ENCODE measurements at regions not wholly inside any gene's neighbourhood (a gene's known extent, or its start where the extent isn't known, plus 50 kb on each side); places are given as distances from the start of the nearest gene placed in this dataset.

DNA sequence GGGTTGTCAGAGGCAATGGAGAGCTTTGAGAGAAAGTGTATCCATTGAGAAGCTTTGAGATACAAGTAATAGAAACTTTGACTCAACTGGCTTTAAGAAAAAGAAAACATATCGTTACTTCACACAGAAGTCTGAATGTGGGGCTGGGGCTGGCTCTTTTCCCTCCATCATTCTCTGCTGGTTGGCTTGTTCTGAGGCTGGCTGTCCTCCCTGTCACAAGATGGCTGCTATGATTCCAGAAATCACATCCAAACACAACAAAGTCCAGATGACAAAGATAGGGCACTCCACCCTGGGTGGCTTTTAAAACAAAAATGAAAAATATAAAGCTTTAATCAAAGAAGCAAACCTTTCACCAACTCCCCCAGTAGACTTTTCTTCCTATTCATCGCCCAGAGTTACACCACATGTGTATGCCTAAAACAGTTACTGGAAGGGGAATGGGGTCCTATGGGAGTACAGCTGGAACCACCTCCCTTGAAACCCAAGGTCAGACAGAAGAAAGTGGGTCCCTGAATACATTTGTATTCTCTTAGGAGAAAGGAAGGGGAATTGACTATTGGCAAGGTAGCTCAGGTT, 284.3 kb downstream of the GAS1 start:
- H3K27me3 Mint-ChIP-seq = peaks cover 3% of the 10 kb centered on the region
- H3K27ac Mint-ChIP-seq = no peak overlapping the region
- H3K36me3 Mint-ChIP-seq = no peaks in the 10 kb centered on the region
- no peak for ATAC-seq (ENCODE audit: low read depth)
- no peaks in the 10 kb centered on the region for H3K4me1 Mint-ChIP-seq
- H3K9me3 Mint-ChIP-seq = no peaks in the 10 kb centered on the region
- no peak overlapping the region for H3K4me3 Mint-ChIP-seq
- no peak for DNase-seq (ENCODE audit: low spot score in 2 of 2)

DNA sequence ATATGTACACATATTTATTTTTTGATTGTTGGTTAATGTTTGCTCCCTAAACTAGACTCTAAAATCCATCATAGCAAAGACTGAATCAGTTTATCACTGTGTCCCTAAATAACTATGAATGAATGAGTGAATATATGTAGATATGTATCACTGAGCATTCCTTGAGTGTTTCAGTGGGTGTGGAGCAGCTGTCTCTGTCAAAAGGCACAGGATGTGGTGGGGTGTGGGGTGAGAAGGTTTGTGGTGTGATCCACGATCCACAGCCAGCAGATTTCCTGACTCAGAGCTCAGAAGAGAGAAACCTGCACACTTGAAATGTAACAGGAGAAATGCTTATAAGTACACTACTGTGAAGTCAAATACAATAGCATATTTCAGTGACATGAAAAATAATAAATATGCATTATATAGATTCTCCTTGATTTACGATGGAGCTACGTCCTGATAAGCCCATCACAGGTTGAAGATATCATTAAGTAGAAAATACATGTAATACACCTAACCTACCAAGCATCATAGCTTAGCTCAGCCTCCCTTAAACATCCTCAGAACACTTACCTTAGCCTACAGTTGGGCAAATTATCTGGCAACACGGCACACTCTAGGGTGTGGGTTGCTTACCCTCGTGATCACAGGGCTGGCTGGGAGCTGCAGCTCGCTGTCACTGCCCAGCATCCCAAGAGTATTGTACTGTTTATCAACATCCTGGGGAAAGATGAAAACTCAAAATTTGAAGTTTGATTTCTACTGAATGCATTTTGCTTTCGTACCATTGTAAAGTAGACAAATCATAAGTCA, 287.0 kb downstream of the GAS1 start:
- no peaks in the 10 kb centered on the region for H3K4me1 Mint-ChIP-seq
- no peak overlapping the region for H3K4me3 Mint-ChIP-seq
- ATAC-seq (ENCODE audit: low read depth) (no peak), DNase-seq (ENCODE audit: low spot score in 2 of 2) (no peak)
- no peaks in the 10 kb centered on the region for H3K36me3 Mint-ChIP-seq
- H3K9me3 Mint-ChIP-seq = peaks cover 1% of the 10 kb centered on the region
- H3K27me3 Mint-ChIP-seq = peaks cover 2% of the 10 kb centered on the region
- no peak overlapping the region for H3K27ac Mint-ChIP-seq

DNA sequence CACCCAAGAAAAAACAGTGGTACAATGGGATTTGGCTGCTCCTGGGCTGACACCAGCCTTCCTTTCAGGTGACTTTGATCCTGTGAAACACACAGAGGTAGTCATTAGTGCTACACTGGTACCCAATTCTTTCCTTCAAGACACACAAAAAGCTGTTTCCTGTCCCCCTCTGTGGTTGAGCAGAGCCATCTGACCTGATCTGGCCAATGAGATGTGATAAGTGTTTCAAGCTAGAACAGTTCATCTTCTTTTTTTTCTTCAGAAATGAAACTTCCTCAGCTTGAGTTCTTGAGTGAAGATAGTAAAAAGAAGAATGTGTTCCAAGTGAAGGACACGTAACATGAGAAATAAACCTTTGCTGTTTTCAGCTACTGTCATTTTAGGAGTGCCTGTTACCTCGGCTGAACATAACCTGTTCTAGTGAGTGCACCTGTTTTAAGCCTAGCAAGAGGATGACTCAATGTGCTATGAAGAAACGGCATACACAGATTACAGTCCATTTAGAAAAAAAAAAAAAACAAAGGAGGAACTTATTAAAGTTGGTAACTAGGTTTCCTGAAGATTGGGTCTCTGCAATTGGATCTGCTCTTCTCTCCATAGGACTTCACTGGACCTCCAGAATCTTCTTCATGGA, 287.8 kb downstream of the GAS1 start:
- H3K27ac Mint-ChIP-seq = no peak overlapping the region
- no peak overlapping the region for H3K4me3 Mint-ChIP-seq
- no peak for DNase-seq (ENCODE audit: low spot score in 2 of 2)
- H3K9me3 Mint-ChIP-seq = peaks cover 1% of the 10 kb centered on the region
- no peak for ATAC-seq (ENCODE audit: low read depth)
- no peaks in the 10 kb centered on the region for H3K36me3 Mint-ChIP-seq
- H3K27me3 Mint-ChIP-seq = peaks cover 2% of the 10 kb centered on the region
- no peaks in the 10 kb centered on the region for H3K4me1 Mint-ChIP-seq

DNA sequence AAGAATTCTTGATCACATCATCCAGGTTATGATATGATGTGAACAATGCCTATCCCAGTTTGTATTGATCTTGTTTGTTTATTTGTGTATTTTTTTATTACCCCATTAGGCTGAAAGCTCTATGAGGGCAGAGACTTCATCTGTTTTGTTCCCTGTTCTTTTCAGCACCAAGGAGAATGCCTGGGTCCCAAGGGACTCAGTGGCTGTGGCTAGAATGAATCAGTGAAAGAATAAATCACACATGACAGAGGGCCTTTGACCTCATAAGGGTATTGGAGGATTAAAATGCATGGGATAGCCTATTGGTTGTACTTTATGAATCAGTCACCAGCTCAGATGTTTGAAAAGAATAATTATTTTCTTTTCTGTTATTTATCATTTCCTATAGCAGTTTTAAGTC, 292.2 kb downstream of the GAS1 start:
- ATAC-seq (ENCODE audit: low read depth) = no peak
- no peaks in the 10 kb centered on the region for H3K4me1 Mint-ChIP-seq
- no peak for DNase-seq (ENCODE audit: low spot score in 2 of 2)
- peaks cover 5% of the 10 kb centered on the region for H3K27me3 Mint-ChIP-seq
- H3K36me3 Mint-ChIP-seq = no peaks in the 10 kb centered on the region
- peaks cover 1% of the 10 kb centered on the region for H3K9me3 Mint-ChIP-seq
- H3K27ac Mint-ChIP-seq = no peak overlapping the region
- H3K4me3 Mint-ChIP-seq = no peak overlapping the region

DNA sequence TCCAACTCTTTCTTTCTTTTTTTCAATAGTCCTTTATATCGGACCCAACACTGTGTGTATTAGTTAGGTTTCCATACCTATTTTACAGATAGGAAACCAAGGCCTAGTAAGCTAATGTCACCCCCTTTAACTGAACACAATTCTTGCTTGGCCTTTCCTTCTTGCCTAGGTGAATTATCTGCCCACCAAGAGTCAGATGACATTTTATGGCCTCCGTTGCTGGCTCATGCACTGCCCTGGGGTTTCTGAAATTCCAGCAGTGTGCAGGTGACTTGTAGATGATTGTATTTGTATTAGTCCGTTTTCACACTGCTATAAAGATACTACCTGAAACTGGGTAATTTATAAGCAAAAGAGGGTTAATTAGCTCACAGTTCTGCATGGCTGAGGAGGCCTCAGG, 293.8 kb downstream of the GAS1 start:
- Mint-ChIP-seq H3K36me3 (no peaks in the 10 kb centered on the region), H3K4me1 (no peaks in the 10 kb centered on the region), H3K27me3 (peaks cover 3% of the 10 kb centered on the region), H3K27ac (no peak overlapping the region), H3K4me3 (no peak overlapping the region), H3K9me3 (peaks cover 1% of the 10 kb centered on the region)
- ATAC-seq (ENCODE audit: low read depth) (no peak), DNase-seq (ENCODE audit: low spot score in 2 of 2) (no peak)

DNA sequence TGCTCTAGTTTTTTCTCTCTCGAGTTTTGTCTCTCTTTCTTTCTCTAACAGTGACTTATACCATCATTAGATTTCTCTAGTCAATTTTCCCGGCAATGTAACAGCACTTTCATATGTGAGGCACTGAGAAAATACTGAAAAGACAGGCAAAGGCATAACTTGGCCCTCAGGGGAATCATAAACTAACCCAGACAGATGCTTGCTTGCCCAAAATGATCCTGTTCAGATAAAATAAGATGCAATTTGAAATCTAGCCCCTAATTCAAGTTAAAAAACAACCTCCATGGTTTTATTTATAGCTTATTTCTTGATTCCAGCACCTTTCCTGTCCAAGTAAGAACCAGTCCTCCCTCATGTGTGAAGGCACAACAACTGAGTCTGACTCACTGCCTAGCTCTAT, 294.6 kb downstream of the GAS1 start:
- H3K4me3 Mint-ChIP-seq = no peak overlapping the region
- DNase-seq (ENCODE audit: low spot score in 2 of 2) (no peak), ATAC-seq (ENCODE audit: low read depth) (no peak)
- no peaks in the 10 kb centered on the region for H3K36me3 Mint-ChIP-seq
- no peak overlapping the region for H3K27ac Mint-ChIP-seq
- no peaks in the 10 kb centered on the region for H3K4me1 Mint-ChIP-seq
- peaks cover 1% of the 10 kb centered on the region for H3K9me3 Mint-ChIP-seq
- H3K27me3 Mint-ChIP-seq = peaks cover 3% of the 10 kb centered on the region

DNA sequence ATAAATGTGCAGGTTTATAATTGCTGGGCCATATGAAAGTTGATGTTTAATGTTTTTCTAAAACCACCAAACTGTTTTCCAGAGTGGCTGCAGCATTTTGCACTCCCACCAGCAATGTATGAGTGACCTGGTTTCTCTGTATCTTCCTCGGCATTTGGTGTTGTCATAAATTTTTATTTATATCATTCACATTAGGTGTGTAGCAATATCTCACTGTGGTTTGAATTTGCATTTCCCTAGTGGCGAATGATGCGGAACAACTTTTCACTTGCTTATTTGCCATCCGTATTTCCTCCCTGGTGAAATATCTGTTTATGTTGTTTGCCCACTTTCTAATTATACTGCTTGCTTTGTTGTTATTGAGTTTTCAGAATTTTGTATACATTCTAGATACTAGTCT, 295.7 kb upstream of the TUT7 start:
- ATAC-seq (ENCODE audit: low read depth) (no peak), DNase-seq (ENCODE audit: low spot score in 2 of 2) (no peak)
- no peak overlapping the region for H3K4me3 Mint-ChIP-seq
- no peaks in the 10 kb centered on the region for H3K9me3 Mint-ChIP-seq
- no peak overlapping the region for H3K27ac Mint-ChIP-seq
- H3K4me1 Mint-ChIP-seq = no peaks in the 10 kb centered on the region
- H3K27me3 Mint-ChIP-seq = peaks cover 3% of the 10 kb centered on the region
- no peaks in the 10 kb centered on the region for H3K36me3 Mint-ChIP-seq

DNA sequence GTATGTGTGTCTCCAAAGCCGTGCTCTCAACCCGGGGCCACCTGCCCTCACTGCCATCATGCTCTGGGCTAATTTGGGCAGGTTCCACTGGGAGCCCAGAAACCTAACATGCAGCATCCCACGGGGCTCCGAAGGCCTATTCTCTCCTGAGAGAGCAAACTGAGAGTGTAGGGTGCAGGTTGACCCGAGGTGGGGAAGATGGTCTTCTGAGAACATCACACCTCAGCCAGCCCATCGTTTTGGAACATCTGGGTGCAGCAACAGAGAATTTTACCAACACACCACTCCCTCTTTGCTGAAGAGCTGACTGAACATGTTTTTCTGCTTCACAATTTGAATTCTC, 294.6 kb upstream of the TUT7 start:
- no peaks in the 10 kb centered on the region for H3K36me3 Mint-ChIP-seq
- no peaks in the 10 kb centered on the region for H3K4me1 Mint-ChIP-seq
- ATAC-seq (ENCODE audit: low read depth) = no peak

DNA sequence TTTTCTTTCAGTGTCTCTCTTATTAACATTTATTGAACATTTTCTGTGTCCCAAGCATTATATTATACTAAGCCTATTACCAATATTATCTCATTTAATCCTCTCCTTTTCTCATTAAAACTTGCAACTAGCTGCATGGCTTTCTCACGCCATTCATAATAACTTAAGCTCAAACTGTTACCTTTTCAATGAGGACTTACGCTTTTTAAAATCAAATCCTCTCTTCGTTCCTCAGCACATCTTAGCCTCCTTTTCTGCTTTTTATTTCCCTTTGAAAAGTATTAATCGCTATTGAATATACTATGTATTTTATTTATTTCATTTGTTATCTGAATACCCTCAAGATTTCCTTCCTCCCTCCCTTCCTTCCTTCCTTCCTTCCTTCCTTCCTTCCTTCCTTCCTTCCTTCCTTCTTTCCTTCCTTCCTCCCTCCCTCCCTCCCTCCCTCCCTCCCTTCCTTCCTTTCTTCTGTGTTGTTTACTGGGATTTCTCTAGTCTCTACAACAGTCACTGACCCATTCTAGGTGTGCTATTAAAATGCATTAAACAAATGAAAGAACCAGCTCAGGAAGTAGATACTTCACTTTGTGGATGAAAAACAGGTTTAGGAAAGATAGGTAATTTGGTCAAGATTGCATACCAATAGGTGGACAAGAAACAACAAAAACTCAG, 294.1 kb upstream of the TUT7 start:
- no peak overlapping the region for H3K27ac Mint-ChIP-seq
- H3K27me3 Mint-ChIP-seq = peaks cover 3% of the 10 kb centered on the region
- H3K4me1 Mint-ChIP-seq = no peaks in the 10 kb centered on the region
- no peak overlapping the region for H3K4me3 Mint-ChIP-seq
- ATAC-seq (ENCODE audit: low read depth) = no peak
- no peaks in the 10 kb centered on the region for H3K9me3 Mint-ChIP-seq
- DNase-seq (ENCODE audit: low spot score in 2 of 2) = no peak
- no peaks in the 10 kb centered on the region for H3K36me3 Mint-ChIP-seq

More for the DNA sequence above, 294.6 kb upstream of the TUT7 start:
- no peak for DNase-seq (ENCODE audit: low spot score in 2 of 2)
- H3K27me3 Mint-ChIP-seq = peaks cover 3% of the 10 kb centered on the region
- no peak overlapping the region for H3K4me3 Mint-ChIP-seq
- H3K27ac Mint-ChIP-seq = no peak overlapping the region
- no peaks in the 10 kb centered on the region for H3K9me3 Mint-ChIP-seq

DNA sequence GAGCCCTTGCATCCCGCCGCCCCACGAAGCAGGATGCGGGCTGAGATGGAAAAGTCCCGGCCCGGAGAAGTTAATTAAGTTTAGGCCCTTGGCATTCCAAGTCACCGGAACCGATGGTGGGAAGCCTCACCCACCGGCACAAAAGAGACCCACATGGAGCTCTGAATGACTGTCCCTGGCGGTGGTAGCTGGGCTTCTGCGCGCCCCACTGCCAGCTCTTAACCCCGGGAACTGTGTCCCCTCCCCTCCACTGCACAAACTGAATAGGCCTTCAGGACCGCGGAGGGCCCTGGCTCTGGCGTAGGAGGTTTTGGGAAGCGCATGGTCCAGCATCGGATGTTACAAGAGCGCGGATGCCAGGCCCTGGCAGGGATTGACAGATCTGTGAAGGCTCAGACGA, 291.1 kb upstream of the TUT7 start:
- Mint-ChIP-seq H3K4me1 (no peaks in the 10 kb centered on the region), H3K36me3 (no peaks in the 10 kb centered on the region), H3K27me3 (peaks cover 2% of the 10 kb centered on the region), H3K27ac (no peak overlapping the region), H3K4me3 (no peak overlapping the region), H3K9me3 (no peaks in the 10 kb centered on the region)
- DNase-seq (ENCODE audit: low spot score in 2 of 2) (no peak), ATAC-seq (ENCODE audit: low read depth) (no peak)

DNA sequence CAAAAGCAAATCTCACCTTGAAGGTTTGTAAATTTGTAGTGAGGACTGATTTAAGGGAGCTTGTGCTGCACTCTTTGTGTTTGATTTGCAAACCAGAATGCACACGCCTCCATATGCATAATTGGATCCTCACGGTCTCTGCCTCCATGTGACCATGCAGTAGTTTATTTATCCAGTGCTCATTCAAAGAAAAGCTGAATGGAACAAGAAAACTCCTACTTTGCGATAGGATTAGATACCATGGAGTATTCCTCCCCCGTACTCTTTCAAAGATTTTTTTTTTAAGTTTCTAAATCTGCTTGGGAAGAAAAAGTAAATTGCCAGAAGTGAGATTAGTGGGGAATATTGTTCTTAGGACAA, 290.4 kb upstream of the TUT7 start:
- no peak for DNase-seq (ENCODE audit: low spot score in 2 of 2)
- Mint-ChIP-seq H3K9me3 (no peaks in the 10 kb centered on the region), H3K27me3 (peaks cover 2% of the 10 kb centered on the region), H3K4me1 (no peaks in the 10 kb centered on the region), H3K4me3 (no peak overlapping the region), H3K36me3 (no peaks in the 10 kb centered on the region), H3K27ac (no peak overlapping the region)
- ATAC-seq (ENCODE audit: low read depth) = no peak

DNA sequence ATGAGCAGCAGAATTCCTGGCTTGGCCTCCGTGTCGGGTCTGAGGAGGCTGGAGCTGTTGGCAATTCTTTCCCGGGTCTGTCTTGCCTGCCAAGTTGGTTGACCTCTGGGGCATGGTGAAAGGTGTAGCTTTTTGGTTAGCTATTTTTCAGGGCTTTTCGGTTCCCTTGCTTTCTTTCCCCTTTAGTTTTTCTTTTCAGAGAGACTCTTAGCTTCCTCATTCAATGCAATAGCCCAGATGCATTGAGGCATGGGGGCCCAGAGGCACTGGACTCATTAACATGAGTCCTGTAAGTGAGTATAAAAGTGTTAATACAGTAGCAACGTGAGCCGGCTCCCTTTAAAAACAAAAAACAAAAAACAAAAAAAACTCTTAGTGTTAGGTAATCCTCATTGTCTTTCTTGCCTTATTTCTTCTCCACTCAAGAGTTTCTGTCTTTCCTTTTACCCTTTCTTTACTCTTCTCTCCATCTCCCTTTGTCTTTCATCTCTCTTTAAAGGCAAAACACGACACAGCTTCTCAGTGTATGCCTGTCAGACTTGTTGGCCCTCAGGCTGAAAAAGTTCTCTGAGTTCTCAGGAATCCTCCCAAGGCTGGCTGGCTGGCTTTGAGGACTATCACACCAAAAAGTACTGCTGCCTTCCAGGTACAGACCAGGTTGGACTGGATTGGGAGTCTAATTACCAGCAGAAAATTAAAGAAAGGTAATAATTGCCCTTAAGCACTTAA, 289.9 kb upstream of the TUT7 start:
- Mint-ChIP-seq H3K36me3 (no peaks in the 10 kb centered on the region), H3K4me3 (no peak overlapping the region), H3K27ac (no peak overlapping the region), H3K9me3 (no peaks in the 10 kb centered on the region), H3K27me3 (peaks cover 2% of the 10 kb centered on the region), H3K4me1 (no peaks in the 10 kb centered on the region)
- ATAC-seq (ENCODE audit: low read depth) (no peak), DNase-seq (ENCODE audit: low spot score in 2 of 2) (no peak)

DNA sequence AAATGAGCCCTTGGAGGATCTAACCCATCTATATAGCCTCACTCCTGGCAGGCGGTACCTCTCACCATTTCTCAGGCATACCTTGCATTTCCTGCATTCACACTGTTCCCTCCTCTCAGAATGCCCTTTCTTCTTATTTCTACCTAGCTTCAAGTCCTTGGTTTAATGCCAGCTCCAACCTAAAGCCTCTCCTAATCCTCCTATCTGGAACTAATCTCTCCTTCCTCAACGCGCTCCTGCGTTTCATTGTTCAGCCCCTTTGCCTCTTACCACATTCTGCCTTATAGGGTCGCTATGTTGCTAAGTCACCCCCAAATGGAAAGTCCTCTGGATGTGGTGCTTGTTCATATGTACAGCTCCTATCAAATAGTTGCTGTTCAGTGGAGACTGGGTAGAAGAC, 288.5 kb upstream of the TUT7 start:
- H3K4me3 Mint-ChIP-seq = no peak overlapping the region
- peaks cover 2% of the 10 kb centered on the region for H3K27me3 Mint-ChIP-seq
- no peak for ATAC-seq (ENCODE audit: low read depth)
- H3K4me1 Mint-ChIP-seq = no peaks in the 10 kb centered on the region
- H3K9me3 Mint-ChIP-seq = no peaks in the 10 kb centered on the region
- H3K27ac Mint-ChIP-seq = no peak overlapping the region
- H3K36me3 Mint-ChIP-seq = no peaks in the 10 kb centered on the region
- no peak for DNase-seq (ENCODE audit: low spot score in 2 of 2)

DNA sequence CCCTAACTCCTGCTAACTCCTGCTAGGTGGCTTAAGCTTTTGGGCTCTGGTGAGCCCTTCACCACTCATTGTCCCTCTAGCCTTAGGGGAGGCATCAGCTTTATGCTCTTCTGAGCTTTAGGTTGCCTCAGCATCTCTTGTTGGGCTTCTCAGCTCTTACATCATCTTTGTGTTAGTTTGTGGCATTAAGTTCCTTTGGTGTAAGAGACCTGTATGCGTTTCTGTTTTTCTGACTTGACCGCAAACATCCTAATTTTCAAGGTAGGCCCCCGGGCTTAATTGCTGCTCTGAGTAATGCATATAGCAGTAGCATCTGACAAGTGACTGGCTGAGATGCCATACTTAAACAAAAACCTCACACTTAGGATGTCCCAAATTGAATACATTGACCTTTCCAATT, 287.8 kb upstream of the TUT7 start:
- Mint-ChIP-seq H3K4me1 (no peaks in the 10 kb centered on the region), H3K36me3 (no peaks in the 10 kb centered on the region), H3K27me3 (peaks cover 4% of the 10 kb centered on the region), H3K9me3 (no peaks in the 10 kb centered on the region), H3K4me3 (no peak overlapping the region), H3K27ac (no peak overlapping the region)
- ATAC-seq (ENCODE audit: low read depth) (no peak), DNase-seq (ENCODE audit: low spot score in 2 of 2) (no peak)

All from memory B cell (primary cell).